Activated naive CD4-positive, alpha-beta T cell treated with anti-CD3 and anti-CD28 coated beads, Interleukin-2, amount 50 U/mL, for 16 hours (primary cell): ENCODE measurements at regions not wholly inside any gene's neighbourhood (a gene's known extent, or its start where the extent isn't known, plus 50 kb on each side); places are given as distances from the start of the nearest gene placed in this dataset.

Experiments
- DNase-seq: peaks from one replicate; pipeline ENCODE4 v3.0.0-alpha.2; 2020

DNA sequence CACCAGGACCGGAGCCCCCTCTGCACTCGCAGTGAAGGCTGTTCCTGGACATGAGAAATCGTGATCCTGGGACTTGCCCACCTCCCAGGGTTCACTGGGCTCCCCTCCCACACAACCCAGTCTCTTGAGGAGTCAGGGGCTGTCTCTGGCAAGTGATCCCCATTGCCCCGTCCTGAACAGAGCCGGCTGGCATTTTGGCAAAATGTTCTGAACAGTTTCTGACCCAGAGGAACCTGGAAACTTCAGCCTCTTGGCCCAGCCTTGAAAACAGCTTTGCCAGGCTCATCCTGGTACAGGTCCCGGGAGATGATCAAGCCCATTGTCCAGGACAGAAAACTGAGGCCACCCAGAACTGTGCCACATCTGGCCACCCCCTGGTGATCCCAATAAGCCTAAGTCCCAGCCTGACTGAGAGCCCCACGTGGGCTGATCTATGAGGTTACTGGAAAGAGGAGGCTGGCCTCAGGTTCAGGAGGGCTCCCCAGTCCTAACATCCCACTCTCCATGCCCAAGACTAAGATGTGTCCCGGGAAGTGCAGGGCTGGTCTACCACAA lies 115.7 kb downstream of the OAT start:
- DNase-seq: no peak

DNA sequence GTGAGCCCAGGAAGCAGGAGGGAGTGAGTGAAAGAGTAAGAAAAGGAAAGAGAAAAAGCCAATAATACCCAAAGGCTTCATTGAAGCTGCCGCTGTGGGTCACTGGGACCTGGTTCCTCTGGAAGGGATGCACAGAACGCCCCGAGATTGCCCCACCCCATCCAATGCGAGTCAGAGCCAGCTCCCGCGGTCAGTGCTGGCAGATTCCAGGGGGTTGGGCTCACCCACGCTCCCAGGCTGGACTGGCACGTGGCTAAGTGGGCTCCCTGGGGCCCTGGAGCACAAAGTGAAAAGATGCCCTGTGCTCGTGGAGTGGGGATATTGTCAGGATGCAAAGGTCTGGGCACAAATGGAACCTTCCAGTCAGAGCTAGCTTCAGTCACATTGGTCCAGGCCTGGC lies 117.0 kb downstream of the OAT start:
- no peak for DNase-seq

DNA sequence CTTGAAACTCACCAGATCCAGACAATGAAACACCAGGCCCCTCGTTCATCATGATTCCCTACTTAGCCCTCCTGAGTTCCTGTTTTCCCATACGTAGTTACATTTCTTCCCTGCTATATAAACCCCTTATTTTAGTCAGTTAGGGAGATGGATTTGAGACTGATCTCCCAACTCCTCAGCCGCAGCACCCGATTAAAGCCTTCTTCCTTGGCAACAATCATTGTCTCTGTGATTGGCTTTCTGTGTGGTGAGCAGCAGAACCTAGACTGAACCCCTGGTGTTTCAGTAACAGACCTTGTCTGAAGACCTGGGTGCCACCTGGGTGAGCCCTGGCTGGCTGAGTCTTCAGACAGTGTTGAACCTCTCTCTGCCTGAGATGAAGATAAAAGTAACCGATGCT lies 118.0 kb downstream of the OAT start:
- DNase-seq: no peak

DNA sequence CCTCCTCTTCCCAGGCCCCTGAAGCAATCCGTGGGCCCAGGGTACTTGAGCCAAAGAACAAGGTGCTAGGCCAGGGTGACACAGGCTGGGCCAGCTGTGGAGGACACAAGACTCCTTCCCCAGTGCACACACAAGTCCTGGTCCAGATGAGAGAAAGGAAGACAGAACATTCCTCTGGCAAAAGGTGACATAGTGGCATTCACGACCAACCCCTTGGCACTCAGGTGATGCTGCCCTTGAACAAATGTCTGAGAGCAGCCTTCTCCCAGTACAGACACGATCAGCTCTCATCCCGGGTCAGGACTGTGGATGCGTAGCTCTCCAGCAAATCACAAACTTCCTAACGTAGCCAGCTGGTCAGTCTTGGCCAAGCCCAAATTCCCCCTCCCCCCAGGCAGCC lies 118.5 kb downstream of the OAT start:
- no peak for DNase-seq

DNA sequence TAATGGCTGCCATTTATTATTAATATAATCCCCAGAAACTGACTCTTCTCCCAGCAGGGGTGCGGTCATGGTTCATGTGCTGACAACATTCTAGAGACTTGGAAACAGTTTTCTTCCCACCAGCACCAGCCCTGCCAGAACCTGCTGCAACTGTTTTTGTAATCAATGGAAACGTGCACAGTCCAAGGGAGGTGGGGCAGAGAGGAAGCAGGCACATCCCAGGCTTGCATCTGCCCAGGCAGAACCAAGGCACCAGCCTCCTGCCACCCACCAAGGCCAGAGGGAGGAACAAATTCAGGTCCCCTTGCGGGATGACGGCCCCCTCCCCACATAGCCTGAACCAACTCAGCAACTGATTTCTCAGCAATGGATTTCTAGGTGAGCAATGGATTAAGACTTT lies 119.0 kb downstream of the OAT start:
- DNase-seq: no peak

DNA sequence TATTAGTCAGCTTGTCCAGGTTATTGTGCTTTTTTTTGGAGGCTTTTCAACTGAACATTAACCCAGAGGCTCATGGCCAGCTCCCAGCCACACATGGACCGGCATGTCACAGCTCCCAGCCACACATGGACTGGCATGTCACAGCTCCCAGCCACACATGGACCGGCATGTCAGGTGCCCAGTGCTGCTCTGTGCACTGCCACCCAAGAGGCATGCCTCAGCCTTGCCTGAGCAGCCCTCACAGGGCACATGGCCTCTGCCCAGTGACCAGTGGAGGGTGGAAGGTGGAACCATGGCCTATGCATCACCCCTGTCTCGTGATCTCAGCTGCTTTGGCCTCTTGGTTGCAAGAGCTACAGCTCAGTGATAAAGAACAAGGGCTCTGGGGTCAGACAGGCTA lies 119.8 kb downstream of the OAT start:
- no peak for DNase-seq

DNA sequence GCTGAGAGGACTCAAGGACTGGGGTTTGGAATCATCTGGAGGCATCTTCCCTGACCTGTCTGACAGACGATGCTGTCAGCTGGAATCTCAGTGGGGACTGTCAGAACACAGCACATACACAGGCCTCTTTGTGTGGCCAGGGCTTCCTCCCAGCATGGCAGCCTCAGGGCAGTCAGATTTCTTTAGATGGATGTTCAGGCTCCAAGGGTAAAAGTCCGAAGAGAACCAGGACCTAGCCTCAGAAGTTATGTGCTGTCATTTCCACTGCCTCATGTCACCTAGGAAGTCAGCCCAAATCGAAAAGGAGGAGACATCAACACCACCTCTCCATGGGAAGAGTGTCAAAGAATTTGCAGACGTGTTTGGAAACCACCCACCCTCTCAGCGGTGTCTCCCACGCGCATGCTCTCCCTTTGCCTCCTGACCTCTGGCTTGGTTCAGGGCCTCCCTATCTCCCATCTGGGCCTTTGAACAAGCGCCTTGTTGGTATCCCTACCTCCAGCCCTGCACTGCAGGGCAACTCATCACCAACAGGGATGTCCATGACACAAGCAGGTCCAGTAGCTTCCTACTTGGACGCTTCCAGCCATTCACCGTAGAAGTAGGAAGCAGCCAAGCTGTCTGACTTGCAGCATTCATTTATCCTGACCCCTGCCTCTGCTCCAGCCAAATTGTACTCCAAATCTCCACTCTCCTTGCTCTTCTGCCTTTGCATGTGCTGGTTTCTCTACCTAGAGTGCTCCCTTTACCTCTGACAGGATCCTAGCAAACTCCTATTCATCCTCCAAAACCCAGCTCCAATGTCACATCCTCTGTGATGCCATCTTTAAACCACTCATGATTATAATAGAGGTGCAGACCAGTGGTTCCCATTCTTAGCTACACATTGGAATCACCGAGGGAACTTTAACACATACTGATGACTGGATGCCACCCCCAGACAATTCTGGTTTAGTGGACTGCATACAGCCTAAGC lies 121.6 kb downstream of the OAT start:
- DNase-seq: no peak

DNA sequence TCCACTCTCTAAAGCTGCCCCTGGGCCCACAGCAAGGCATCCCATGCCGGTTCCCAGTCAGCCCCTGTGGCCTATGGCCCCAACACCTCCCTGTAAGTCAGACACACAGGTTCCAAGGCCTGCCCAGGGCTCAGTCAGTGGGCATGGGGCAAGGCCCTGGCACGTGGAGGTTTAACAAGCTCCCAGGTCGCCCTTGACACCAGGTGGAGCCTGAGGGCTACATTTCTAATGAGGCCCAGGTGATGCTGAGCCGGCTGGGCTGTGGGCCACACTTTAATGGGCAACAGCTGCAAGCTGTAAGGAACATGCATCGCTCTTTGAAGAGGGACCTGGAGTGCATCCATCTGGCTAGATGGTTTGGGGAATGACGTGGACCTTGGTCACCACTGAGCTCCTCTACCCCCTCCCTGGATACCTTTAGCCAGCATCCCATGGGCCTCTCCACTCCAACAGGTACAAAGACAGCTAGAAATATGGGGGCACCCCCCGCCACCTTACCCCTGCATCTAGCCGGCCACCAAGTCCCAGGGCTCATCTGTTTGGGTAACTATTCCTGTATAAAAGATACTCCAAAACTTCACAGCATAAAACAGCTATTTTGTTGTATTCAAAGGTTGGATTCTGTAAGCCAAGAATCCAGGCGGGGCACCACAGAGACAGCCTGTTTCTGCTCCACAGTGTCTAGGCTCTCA lies 122.5 kb downstream of the OAT start:
- no peak for DNase-seq

DNA sequence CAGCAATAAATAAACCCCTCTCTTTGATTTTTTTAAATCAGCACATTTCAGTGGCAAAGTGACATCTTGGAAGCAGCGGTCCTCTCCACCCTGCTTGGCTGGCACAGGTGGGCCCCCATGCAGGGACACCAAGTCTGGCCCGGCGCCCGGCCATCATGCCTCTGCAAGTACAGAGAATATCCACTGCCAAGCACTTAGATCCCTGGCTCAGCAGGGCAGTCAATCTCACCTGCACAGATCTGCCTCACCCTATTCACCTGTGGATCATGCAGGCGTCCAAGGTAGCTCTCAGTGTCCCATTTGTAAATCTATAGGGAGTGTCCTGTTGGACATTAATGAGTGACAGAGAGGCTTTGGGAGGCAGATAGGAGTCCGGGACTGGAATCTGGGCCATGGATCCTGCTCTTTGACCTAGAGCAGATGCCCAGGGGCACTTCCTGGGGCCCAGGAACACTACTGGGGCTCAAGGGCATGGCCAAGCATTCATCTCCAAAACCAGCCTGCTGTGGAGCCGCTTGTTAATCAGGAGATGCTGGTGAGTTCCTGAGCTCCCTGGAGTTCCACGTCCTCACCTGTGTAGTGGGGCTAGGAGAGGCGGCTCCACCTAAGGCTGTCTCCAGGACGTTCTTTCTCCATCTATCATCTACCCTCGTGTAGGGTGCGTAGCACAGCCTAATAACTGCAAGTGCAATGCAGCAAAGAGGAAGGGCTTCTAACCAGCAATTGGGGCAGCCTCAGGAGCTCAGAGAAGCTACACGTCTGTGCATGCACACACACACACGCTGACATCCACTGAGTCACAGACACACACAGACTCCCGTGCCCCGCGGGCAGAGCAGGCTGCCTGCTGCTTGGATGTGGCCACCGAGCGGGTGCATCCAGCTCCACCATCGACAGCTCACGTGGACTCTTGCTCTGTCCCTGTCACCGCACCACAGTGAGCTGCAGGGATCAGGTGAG lies 123.6 kb downstream of the OAT start:
- DNase-seq: no peak

DNA sequence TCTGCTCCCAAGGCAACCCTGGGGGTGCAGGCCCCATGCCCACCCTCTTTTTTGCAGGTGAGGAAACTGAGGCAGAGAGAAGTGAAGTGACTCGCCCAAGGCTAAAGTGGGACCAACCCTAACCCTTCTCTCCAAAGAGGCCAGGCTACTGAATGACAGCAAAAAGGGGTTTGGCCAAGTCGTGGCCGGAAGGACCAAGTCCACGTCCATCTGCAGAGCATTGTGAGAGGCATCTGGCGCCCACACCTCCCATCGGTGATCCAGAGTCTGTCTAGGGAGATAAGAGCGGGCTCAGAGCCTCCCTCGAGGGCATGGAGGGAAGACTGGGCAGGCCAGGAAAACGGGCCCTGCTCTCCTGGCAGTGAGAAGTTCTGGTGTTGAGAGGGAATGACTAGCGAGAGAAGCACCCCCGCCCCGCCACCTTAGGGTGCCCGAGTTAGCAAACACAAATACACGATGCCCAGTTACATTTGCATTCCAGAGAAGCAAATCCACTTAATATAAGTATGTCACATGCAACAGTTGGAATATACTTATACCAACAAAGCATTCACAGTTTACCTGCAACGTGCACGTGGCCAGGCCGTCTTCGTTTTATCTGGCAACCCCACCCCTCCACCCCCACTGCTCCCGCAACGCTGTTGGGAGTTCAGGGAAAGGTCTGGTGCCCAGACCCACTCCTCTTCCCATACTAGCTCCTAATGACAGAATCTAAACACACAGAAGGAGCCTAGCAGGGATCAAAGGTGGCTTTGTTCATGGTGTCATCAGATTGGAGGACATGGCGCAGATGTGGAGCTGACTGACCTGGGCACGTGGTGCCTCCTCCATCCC lies 124.9 kb downstream of the OAT start:
- DNase-seq: no peak

DNA sequence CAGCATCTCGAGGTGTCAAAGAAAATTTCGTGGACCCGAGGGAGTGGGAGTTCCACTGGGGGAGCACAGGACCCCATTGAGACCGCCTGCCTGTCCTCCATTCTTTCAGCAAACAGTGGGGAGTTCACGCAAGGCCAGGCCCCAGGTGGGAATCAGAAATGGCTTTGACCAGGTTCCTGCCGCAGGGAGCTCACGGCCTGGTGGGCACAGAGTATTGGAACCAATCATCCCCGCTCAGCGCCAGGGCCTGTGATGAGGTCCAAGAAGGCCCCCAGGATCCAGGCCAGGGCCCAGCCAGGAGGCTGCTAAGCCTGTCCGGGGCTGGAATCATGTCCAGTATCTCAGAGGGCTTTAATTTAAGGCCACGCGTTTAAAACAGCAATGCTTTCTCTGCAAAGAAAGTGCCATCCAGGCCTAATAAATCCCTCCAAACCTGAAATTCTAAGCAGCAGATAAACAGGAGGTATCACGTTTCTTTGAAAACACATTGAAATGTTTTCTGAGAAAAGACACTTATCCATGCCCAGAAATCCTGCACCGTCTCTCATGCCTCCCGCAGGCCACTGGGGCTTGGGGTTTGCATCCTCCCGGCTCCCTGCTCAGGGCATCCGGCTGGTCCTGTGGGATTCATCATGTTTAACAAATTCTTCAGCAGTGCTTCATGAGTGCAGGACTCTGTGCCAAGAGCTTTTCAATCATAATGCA lies 125.7 kb downstream of the OAT start:
- DNase-seq: no peak

DNA sequence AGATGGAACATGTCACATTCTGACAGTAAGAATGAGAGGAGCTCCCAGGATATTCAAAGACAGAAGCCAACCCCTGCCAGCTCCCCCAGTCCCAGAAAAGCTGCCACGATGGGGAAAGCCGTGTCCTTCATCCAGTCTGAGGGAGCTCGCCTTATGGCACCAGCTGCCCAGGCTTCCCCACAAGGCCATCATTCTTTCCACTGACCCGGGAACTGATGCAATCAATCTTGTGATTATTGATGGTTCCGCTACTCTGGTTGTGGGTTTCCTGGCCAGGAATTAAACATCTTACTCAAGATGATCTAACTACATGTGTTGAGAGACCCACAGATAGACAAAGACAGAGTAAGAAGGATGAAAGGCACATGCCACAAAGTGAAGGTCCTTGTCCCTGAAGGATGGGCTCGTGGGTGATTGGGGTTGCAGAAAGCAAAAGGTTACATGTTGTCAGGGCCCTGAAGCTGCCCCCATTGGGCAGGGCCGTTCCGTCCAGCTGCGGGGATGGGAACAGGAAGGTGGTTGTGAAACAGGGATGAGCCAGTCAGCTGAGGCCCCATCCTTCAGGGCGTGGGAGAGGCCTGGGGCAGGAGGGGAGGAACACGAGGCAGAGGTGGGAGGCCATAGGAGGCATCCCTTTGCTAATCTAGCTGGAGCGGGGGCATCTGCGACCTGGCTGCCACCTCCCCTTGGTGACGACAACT lies 127.6 kb downstream of the OAT start:
- no peak for DNase-seq

DNA sequence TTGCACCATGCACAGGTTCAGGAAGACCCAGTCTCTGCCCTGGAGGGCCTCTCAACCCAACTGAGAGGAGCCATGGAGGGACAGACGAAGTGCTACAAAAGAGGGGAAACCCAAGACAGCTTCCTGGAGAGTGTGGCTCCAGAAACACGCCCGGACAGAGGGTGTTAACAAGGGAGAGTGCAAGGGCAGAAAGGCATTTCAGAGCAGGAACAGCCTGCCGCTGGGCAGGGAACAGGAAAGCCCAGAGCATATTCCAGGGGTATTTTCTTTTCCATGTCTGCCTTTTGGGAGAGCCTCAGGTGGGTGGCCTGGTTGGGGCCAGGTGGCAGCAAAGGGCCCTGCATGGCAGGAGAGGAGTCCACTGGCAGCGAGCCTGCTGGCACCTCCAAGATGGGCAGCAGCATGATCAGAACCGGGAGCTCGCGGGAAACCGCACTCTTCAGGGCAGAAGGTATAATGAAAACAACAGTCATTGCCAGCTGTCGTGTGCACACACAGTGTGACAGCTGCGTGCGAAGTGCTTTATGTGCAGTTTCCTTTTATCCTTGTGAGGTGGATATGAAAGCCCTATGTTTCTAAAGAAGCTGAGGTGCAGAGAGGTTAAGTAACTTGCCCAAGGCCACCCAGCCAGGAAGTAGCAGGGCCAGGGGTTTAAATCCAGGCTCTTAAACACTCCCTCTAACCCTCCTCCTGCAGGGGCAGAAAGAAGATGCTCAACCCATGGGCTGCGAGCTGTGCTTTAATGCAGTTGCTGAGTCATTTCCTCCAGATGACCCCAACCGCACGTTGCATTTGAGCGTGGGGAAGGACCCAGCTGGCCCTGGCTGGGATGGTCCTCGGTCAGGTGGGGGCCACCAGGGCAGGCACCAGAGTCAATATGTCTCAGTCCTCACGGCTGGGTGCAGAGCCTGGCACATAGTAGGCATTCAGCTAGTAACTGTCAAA lies 128.6 kb downstream of the OAT start:
- DNase-seq: no peak

DNA sequence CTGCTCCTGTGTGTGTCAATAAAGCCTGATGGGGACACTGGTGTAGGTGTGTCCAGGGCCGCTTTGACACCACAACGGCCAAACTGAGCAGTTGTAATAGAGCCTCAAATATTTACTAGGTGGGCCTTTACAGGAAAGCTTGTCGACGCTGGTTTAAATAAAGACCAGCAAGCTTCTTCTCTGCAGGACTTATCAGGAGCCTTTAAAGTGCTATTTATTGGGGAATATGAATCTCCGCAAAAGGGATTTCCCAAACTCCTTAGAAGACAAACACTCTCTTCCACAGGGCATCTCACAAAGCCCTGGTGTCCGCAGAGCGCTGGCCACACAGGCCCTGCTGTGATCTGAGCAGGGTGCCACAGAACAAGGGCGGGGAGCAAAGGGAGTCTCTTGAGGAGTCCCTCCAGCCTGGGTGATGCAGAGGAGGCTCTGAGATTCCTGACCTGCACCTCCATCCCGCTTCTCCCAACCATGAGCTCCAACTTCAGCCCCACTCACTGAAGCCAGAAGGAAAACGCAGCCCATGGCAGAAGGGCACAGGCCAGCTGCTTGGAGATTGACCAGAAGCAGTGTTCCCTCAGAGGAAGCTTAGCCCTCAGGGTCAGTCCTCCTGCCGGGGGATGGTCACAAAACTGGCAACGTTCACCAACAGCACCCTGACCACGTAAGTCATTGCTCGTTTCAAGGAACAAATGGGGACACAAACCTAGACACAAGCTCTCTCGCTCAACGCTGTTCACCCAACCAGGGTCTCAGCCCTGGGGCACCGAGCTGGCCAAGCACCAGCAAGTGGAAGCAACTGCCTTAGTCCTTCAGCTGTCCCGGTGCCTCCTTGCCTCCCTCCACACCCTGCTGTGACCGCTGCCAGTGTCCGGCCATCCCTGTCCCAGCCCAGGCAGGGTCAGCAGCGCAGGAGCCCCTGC lies 129.5 kb downstream of the OAT start:
- no peak for DNase-seq

DNA sequence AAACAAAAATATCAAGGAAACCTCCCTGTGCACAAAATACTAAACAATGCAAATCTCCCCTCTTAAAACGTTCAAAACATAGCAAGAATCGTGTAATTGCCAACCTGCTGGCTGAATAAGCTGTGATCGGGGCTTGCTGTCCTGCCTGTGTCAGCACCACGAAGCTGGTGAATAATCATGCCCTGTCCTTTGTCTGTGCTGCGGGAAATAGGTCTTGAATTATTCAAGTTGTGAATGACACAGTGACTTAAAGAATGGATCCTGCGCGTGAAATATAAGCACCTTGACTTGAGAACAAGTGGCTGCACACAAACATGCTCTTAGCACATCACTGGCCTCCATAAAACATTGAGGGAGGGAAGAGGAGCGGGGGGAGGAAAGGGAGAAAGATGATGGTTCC lies 130.2 kb downstream of the OAT start:
- DNase-seq: no peak

DNA sequence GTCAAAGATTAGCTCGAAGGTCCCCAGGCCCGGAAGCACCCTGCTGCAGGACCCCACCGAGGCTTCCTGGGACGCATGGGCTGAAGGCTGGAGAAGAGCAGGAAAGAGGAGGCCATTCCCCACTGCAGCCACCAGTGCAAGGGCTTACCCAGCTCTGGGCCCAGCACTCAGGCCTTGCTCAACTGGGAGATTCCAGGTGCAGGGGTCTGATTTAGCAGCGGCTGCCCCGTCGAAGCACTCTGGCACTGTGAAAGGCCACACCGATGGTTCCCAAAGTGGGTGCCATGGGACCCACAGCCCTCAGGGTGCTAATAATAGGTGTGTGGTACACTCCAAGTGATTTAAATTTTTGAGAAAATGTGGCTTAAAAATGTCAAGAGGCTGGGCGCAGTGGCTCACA lies 130.9 kb downstream of the OAT start:
- DNase-seq: no peak

DNA sequence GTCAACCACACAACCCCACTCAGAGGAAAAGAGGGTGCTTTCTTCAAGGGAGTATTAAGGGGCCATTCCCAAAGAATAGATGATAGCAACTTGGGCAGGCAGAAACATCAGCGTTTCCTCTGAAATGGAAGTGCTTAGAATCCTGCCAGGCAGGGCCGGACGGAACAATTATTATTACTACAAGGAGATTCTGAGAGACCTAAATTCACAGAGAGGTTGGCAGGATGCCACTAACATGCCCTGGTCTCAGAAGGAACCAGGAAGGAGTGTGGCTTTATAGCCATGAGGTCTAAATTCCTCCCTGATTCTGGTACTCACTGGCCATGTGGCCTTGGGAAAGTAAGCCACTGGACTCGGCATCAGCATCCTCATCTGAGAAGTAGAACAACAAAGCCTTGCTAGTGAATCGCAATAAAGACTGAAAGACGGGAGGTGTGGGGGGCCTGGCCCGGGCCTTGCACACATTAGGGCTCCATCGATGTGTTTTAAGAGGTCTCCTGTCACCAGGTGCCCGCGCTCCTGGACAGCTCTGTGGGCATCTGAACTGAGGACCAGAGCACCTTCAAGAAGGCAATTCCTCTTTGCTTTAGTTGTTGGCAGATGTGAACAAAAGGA lies 131.5 kb downstream of the OAT start:
- no peak for DNase-seq

DNA sequence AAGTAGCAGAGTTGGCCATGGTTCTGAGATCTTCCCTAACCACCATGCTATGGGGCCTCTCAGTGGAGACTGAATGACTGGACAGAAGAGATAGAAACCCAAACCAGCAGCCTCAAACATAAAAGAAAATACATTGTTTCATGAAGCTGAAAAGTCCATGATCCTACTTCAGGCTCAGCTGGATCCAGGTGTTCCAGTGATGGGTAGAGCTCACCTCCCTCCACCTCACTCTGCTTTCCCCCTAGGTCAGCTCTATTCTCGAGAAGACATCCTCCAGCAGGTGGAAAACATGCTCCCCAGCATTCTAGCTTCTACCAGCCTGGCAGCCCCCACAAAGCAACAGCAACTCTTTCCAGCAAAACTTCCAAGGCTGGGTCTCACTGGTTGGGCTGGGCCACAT lies 132.1 kb downstream of the OAT start:
- DNase-seq: no peak
